HCT116 (cell line): ENCODE measurements at regions not wholly inside any gene's neighbourhood (a gene's known extent, or its start where the extent isn't known, plus 50 kb on each side); places are given as distances from the start of the nearest gene placed in this dataset.

Experiments used
- ATAC-seq: fragments of 200-7000 bp; cut with Tn5 transposase; 2 replicates; pipeline ENCODE4 v1.9.1; 2020; ENCODE audit warnings: mild to moderate bottlenecking, moderate library complexity
- BruUV-seq: library from RNA; stranded (reverse); fragments of 400-500 nt; replicated peaks from 2 replicates; lab custom pipeline; 2021; lab: Mats Ljungman, UMichigan
- CTCF ChIA-PET: fragments of 300-600 bp; sonication (Branson Sonifier 250); formaldehyde crosslinking; loops from one replicate; lab custom pipeline; 2021; ENCODE audit warnings: antibody characterized with exemption; lab: Charles Lee
- POLR2A ChIA-PET: fragments of 300-600, 350-600 bp; sonication (Branson Sonifier 250); formaldehyde crosslinking; loops from one replicate; lab custom pipeline; 2021; ENCODE audit warnings: antibody characterized with exemption; lab: Charles Lee
- RAD21 ChIA-PET, 2 experiments: fragments of 300-600 bp; sonication (Branson Sonifier 250); formaldehyde crosslinking; loops; one replicate each; lab custom pipeline; 2023; ENCODE audit warnings: low total read pairs in 2 of 2; ENCODE audit not compliant: uncharacterized antibody in 2 of 2, unreplicated experiment in 2 of 2, low non-redundant PET in 1 of 2; lab: Charles Lee
- DNase-seq: peaks from one replicate; pipeline ENCODE4 v3.0.0-alpha.2; 2010; ENCODE audit warnings: low read depth, low spot score
- H2AFZ ChIP-seq: fragments of 200-600 bp; shearing (Covaris generic), sonication (generic); 2 replicates; pipeline ENCODE4 v1.6.1; 2017; ENCODE audit warnings: low read depth, mixed run types, mixed read lengths, antibody characterized with exemption, low read length; ENCODE audit not compliant: poor library complexity, severe bottlenecking
- H3K27ac ChIP-seq: 2 replicates; pipeline ENCODE4 v1.5.1; 2012; ENCODE audit warnings: low read depth, low read length
- H3K27me3 ChIP-seq: fragments of 200-600 bp; sonication (generic); 2 replicates; pipeline ENCODE4 v1.6.1; 2016; ENCODE audit warnings: mixed run types, low read length, mixed read lengths; ENCODE audit not compliant: insufficient read depth
- H3K36me3 ChIP-seq, 2 experiments: fragments of 200-500 bp in 1 of 2; fragments of 200-600 bp in 1 of 2; sonication (Bioruptor generic) in 1 of 2; sonication (generic) in 1 of 2; 2 replicates each; pipeline versions ENCODE4 v1.5.1 to v1.6.1; 2014 to 2016; ENCODE audit warnings: low read length in 2 of 2, inconsistent platforms in 1 of 2, mixed read lengths in 1 of 2, mixed run types in 1 of 2; ENCODE audit not compliant: insufficient read depth in 2 of 2, control insufficient read depth in 1 of 2
- H3K4me1 ChIP-seq, 2 experiments: fragments of 200-600 bp in 1 of 2; sonication (generic) in 1 of 2; 2 replicates each; pipeline versions ENCODE4 v1.5.1 to v1.6.1; 2012 to 2017; ENCODE audit warnings: low read length in 2 of 2, inconsistent platforms in 1 of 2, mild to moderate bottlenecking in 1 of 2, mixed read lengths in 1 of 2, mixed run types in 1 of 2, moderate library complexity in 1 of 2; ENCODE audit not compliant: insufficient read depth in 2 of 2, control insufficient read depth in 1 of 2
- H3K4me2 ChIP-seq: fragments of 200-600 bp; sonication (generic); 2 replicates; pipeline ENCODE4 v1.6.1; 2017; ENCODE audit warnings: mixed run types, low read length, mixed read lengths
- H3K4me3 ChIP-seq, 2 experiments: fragments of 200-600 bp in 1 of 2; sonication (generic) in 1 of 2; replicated peaks in 1 of 2; 2 replicates each; pipeline ENCODE4 v1.5.1; 2011 to 2016; ENCODE audit warnings: low read length in 2 of 2, control low read depth in 1 of 2, low read depth in 1 of 2, mild to moderate bottlenecking in 1 of 2, mixed read lengths in 1 of 2, mixed run types in 1 of 2
- H3K79me2 ChIP-seq: fragments of 200-600 bp; sonication (generic); 2 replicates; pipeline ENCODE4 v1.6.1; 2017; ENCODE audit warnings: mild to moderate bottlenecking, mixed run types, low read length, moderate library complexity, mixed read lengths; ENCODE audit not compliant: insufficient read depth
- H3K9ac ChIP-seq: fragments of 200-600 bp; sonication (generic); 2 replicates; pipeline ENCODE4 v1.6.1; 2016; ENCODE audit warnings: low read length, mixed read lengths
- H3K9me2 ChIP-seq: fragments of 200-600 bp; sonication (generic), shearing (Covaris generic); 2 replicates; pipeline ENCODE4 v1.6.1; 2017; ENCODE audit warnings: mixed run types, mild to moderate bottlenecking, moderate library complexity; ENCODE audit not compliant: insufficient read depth
- H3K9me3 ChIP-seq, 2 experiments: fragments of 200-500 bp in 1 of 2; fragments of 200-600 bp in 1 of 2; sonication (Bioruptor generic) in 1 of 2; sonication (generic) in 1 of 2; 2 replicates each; pipeline ENCODE4 v1.6.1; 2014 to 2017; ENCODE audit warnings: low read length in 2 of 2, mixed read lengths in 2 of 2, inconsistent platforms in 1 of 2, low read depth in 1 of 2, mild to moderate bottlenecking in 1 of 2, mixed run types in 1 of 2, moderate library complexity in 1 of 2; ENCODE audit not compliant: control insufficient read depth in 1 of 2, insufficient read depth in 1 of 2
- H4K20me1 ChIP-seq: fragments of 200-600 bp; sonication (generic), shearing (Covaris generic); 2 replicates; pipeline ENCODE4 v1.6.1; 2017; ENCODE audit warnings: mixed run types, mild to moderate bottlenecking, moderate library complexity; ENCODE audit not compliant: insufficient read depth
- CBX3 ChIP-seq: IDR thresholded peaks from 2 replicates; pipeline ENCODE4 v1.6.1; 2012; ENCODE audit warnings: low read depth
- EZH2 ChIP-seq: fragments of 200-600 bp; sonication (generic); IDR thresholded peaks from 2 replicates; pipeline ENCODE4 v1.6.1; 2017; ENCODE audit warnings: antibody characterized with exemption, mixed run types
- FOSL1 ChIP-seq: IDR thresholded peaks from 2 replicates; pipeline ENCODE4 v1.6.1; 2012; ENCODE audit warnings: low read depth
- JUND ChIP-seq: IDR thresholded peaks from 2 replicates; pipeline ENCODE4 v1.6.1; 2012
- POLR2AphosphoS5 ChIP-seq: IDR thresholded peaks from 2 replicates; pipeline ENCODE4 v1.6.1; 2011; ENCODE audit warnings: mild to moderate bottlenecking, low read depth, low read length, moderate library complexity
- REST ChIP-seq: IDR thresholded peaks from 2 replicates; pipeline ENCODE4 v1.6.1; 2012; ENCODE audit warnings: low read depth
- SIN3A ChIP-seq: IDR thresholded peaks from 2 replicates; pipeline ENCODE4 v1.6.1; 2012; ENCODE audit warnings: low read depth
- SP1 ChIP-seq: IDR thresholded peaks from 2 replicates; pipeline ENCODE4 v1.6.1; 2012; ENCODE audit warnings: low read depth
- SRF ChIP-seq: IDR thresholded peaks from 2 replicates; pipeline ENCODE4 v1.6.1; 2012; ENCODE audit warnings: low read depth
- TCF7L2 ChIP-seq: IDR thresholded peaks from 2 replicates; pipeline ENCODE4 v1.7.0; 2011; ENCODE audit warnings: borderline replicate concordance, inconsistent platforms; ENCODE audit not compliant: insufficient read depth, insufficient read length; ENCODE audit errors: extremely low read depth
- YY1 ChIP-seq: IDR thresholded peaks from 2 replicates; pipeline ENCODE4 v1.6.1; 2011; ENCODE audit warnings: low read length, low read depth, moderate library complexity, mild to moderate bottlenecking; ENCODE audit not compliant: insufficient replicate concordance; ENCODE audit errors: extremely low read depth
- ZFX ChIP-seq: fragments of 450-650 bp; IDR thresholded peaks from 2 replicates; pipeline ENCODE4 v1.6.1; 2017
- ZNF274 ChIP-seq: fragments of 200-500 bp; sonication (Bioruptor generic); IDR thresholded peaks from 2 replicates; pipeline ENCODE4 v1.6.1; 2014; ENCODE audit warnings: mild to moderate bottlenecking, low read depth, low read length, inconsistent platforms
- intact Hi-C: fragments of 100-400 bp; cut with micrococcal nuclease; formaldehyde crosslinking; loops from 2 replicates; pipeline ENCODE4 v1.10.0; 2022
- TF ChIP-seq, protein P1 (sequence below), 3 experiments: fragments of 200-600 bp in 1 of 3; sonication (generic) in 1 of 3; IDR thresholded peaks in 2 of 3; conservative IDR thresholded peaks in 1 of 3; 2 replicates each; pipeline ENCODE4 v1.5.1; 2012 to 2017; ENCODE audit warnings: low read depth in 2 of 3, low read length in 2 of 3, antibody characterized with exemption in 1 of 3, borderline replicate concordance in 1 of 3, control low read depth in 1 of 3, mild to moderate bottlenecking in 1 of 3, mixed read lengths in 1 of 3, mixed run types in 1 of 3, moderate library complexity in 1 of 3; ENCODE audit not compliant: insufficient read depth in 1 of 3

GRCh38 chr5:142222866-142223558, 101.8 kb downstream of the SPRY4 start:
- CTCF ChIA-PET: no interaction called here
- Histone ChIP-seq H3K4me3 (no peak overlapping the region), H3K4me1 (peaks cover 14 to 30% of the 10 kb centered on the region in 2 experiments), H3K36me3 (no peaks in the 10 kb centered on the region), H3K27ac (no peak overlapping the region), H3K4me2 (peak overlapping the region; percentile 57), H3K79me2 (no peaks in the 10 kb centered on the region), H3K27me3 (peaks cover 8% of the 10 kb centered on the region; the same call in 1 of the 2 replicates), H3K9ac (no peak overlapping the region), H2AFZ (no peak overlapping the region), H3K9me3 (no peaks in the 10 kb centered on the region), H3K9me2 (no peaks in the 10 kb centered on the region), H4K20me1 (no peaks in the 10 kb centered on the region)
- no TSS peak for BruUV-seq
- TF ChIP-seq YY1 (no peak), EZH2 (no peak)
- TF ChIP-seq, protein P1, sequence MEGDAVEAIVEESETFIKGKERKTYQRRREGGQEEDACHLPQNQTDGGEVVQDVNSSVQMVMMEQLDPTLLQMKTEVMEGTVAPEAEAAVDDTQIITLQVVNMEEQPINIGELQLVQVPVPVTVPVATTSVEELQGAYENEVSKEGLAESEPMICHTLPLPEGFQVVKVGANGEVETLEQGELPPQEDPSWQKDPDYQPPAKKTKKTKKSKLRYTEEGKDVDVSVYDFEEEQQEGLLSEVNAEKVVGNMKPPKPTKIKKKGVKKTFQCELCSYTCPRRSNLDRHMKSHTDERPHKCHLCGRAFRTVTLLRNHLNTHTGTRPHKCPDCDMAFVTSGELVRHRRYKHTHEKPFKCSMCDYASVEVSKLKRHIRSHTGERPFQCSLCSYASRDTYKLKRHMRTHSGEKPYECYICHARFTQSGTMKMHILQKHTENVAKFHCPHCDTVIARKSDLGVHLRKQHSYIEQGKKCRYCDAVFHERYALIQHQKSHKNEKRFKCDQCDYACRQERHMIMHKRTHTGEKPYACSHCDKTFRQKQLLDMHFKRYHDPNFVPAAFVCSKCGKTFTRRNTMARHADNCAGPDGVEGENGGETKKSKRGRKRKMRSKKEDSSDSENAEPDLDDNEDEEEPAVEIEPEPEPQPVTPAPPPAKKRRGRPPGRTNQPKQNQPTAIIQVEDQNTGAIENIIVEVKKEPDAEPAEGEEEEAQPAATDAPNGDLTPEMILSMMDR (IDR thresholded peaks at IDR 0.05 in 2 of 3, conservative IDR thresholded peaks at IDR 0.05 in 1 of 3; ENCODE audit: borderline replicate concordance in 1 of 3, insufficient read depth in 1 of 3, low read depth in 2 of 3, low read length in 2 of 3): peak in 1 of 3 experiments; percentile 27; a peak in 1 of 6 replicates
- POLR2A ChIA-PET: interaction anchor here (0.6 to 1.2 kb wide), 3 partner anchors 8 to 10 kb away, joined by 4 read pairs; no protein-coding TSS in a partner anchor
- intact Hi-C loops: no loop called here
- RAD21 ChIA-PET: no interaction called here
- ATAC-seq (peak; percentile 51), DNase-seq (no peak)

- H3K36me3 ChIP-seq: no peaks in the 10 kb centered on the region
- H3K27me3 ChIP-seq: peaks cover 8% of the 10 kb centered on the region; the same call in 1 of the 2 replicates
- BruUV-seq: no TSS peak
- ChIA-PET POLR2A (no interaction called here), CTCF (no interaction called here), RAD21 (no interaction called here)
- no peak overlapping the region for H3K4me2 ChIP-seq
- no peaks in the 10 kb centered on the region for H3K79me2 ChIP-seq
- intact Hi-C loops: no loop called here
- H3K9ac ChIP-seq: no peak overlapping the region
- no peaks in the 10 kb centered on the region for H3K9me3 ChIP-seq
- H3K27ac ChIP-seq: no peak overlapping the region
- ATAC-seq: no peak
- no peak for DNase-seq
- H3K9me2 ChIP-seq: no peaks in the 10 kb centered on the region
- no peaks in the 10 kb centered on the region for H4K20me1 ChIP-seq
- no peak overlapping the region for H2AFZ ChIP-seq
- peaks cover 14 to 30% of the 10 kb centered on the region in 2 experiments for H3K4me1 ChIP-seq
- H3K4me3 ChIP-seq: no peak overlapping the region
- TF ChIP-seq SRF (no peak), JUND (no peak), ZFX (no peak), CBX3 (no peak), FOSL1 (no peak), REST (no peak), SIN3A (no peak), ZNF274 (no peak), TCF7L2 (no peak), POLR2AphosphoS5 (no peak), YY1 (no peak), EZH2 (no peak), SP1 (no peak)
Observed at GRCh38 chr5:142222225-142222865, 102.5 kb downstream of the SPRY4 start.
